Endothelial cell of umbilical vein (primary cell): ENCODE measurements at regions not wholly inside any gene's neighbourhood (a gene's known extent, or its start where the extent isn't known, plus 50 kb on each side); places are given as distances from the start of the nearest gene placed in this dataset.

Experiments
- CTCF ChIP-seq, 2 donors: IDR thresholded peaks; 1 replicate in 1 of 2; 2 replicates in 1 of 2; pipeline ENCODE4 v1.5.1; 2011; ENCODE audit warnings: low read length in 2 of 2, mild to moderate bottlenecking in 2 of 2, moderate library complexity in 2 of 2, control low read depth in 1 of 2, inconsistent platforms in 1 of 2, low read depth in 1 of 2; ENCODE audit not compliant: insufficient read depth in 1 of 2; ENCODE audit errors: extremely low read depth in 1 of 2
- GATA2 ChIP-seq: IDR thresholded peaks from 2 replicates; pipeline ENCODE4 v1.7.0; 2011; ENCODE audit warnings: low read depth, mild to moderate bottlenecking, moderate library complexity, mixed read lengths, low read length; ENCODE audit not compliant: insufficient read length, insufficient read depth
- POLR2A ChIP-seq: IDR thresholded peaks from 2 replicates; pipeline ENCODE4 v1.6.1; 2012; ENCODE audit warnings: low read depth, mild to moderate bottlenecking, control low read depth, low read length

GRCh38 chr6:119612911-119613381 lies 263.4 kb upstream of the MAN1A1 start:
- TF ChIP-seq GATA2, result no peak
- no peak for TF ChIP-seq CTCF (IDR thresholded peaks at IDR 0.05; ENCODE audit: extremely low read depth in 1 of 2, insufficient read depth in 1 of 2, low read depth in 1 of 2, low read length in 2 of 2)
- no peak for TF ChIP-seq POLR2A
